MCF 10A (cell line): ENCODE measurements at regions not wholly inside any gene's neighbourhood (a gene's known extent, or its start where the extent isn't known, plus 50 kb on each side); places are given as distances from the start of the nearest gene placed in this dataset.
A peak's percentile ranks its signal among the peaks of the same experiment; 100 is the strongest.

Experiments used
- BruUV-seq: library from RNA; stranded (reverse); fragments of 400-500 nt; replicated peaks from 2 replicates; lab custom pipeline; 2021; lab: Mats Ljungman, UMichigan
- CTCF ChIA-PET: fragments of 300-600 bp; sonication (Branson Sonifier 250); formaldehyde crosslinking; extraction: SDS; loops from one replicate; lab custom pipeline; 2021; ENCODE audit warnings: antibody characterized with exemption, inconsistent platforms; lab: Yijun Ruan, JAX
- POLR2A ChIA-PET: fragments of 300-600, 350-650 bp; sonication (Branson Sonifier 250); formaldehyde crosslinking; extraction: SDS; loops from one replicate; lab custom pipeline; 2020; ENCODE audit warnings: antibody characterized with exemption, inconsistent platforms; lab: Yijun Ruan, JAX
- DNase-seq: peaks from one replicate; pipeline ENCODE4 v3.0.0-alpha.2; 2018; ENCODE audit not compliant: unreplicated experiment
- H3K27ac Mint-ChIP-seq: one replicate; pipeline ENCODE4 v1.8.0; 2022; ENCODE audit warnings: mild to moderate bottlenecking, low read depth, mixed read lengths; ENCODE audit not compliant: unreplicated experiment
- H3K27me3 Mint-ChIP-seq: one replicate; pipeline ENCODE4 v1.8.0; 2022; ENCODE audit warnings: mixed read lengths; ENCODE audit not compliant: insufficient read depth, unreplicated experiment
- H3K36me3 Mint-ChIP-seq: one replicate; pipeline ENCODE4 v1.8.0; 2022; ENCODE audit warnings: mild to moderate bottlenecking, moderate library complexity, mixed read lengths; ENCODE audit not compliant: insufficient read depth, unreplicated experiment
- H3K4me1 Mint-ChIP-seq: one replicate; pipeline ENCODE4 v1.8.0; 2022; ENCODE audit warnings: mixed read lengths; ENCODE audit not compliant: insufficient read depth, unreplicated experiment
- H3K4me3 Mint-ChIP-seq: one replicate; pipeline ENCODE4 v1.8.0; 2022; ENCODE audit warnings: mild to moderate bottlenecking, moderate library complexity, mixed read lengths; ENCODE audit not compliant: unreplicated experiment
- H3K9me3 Mint-ChIP-seq: one replicate; pipeline ENCODE4 v1.8.0; 2022; ENCODE audit warnings: mixed read lengths; ENCODE audit not compliant: unreplicated experiment
- CTCF ChIP-seq: fragments of 200-600 bp; IDR thresholded peaks from one replicate; pipeline ENCODE4 v1.8.0; 2022; ENCODE audit warnings: antibody characterized with exemption, mild to moderate bottlenecking; ENCODE audit not compliant: unreplicated experiment
- intact Hi-C: fragments of 100-400 bp; cut with micrococcal nuclease; formaldehyde crosslinking; loops from 2 replicates; pipeline ENCODE4 v1.14.1; 2022

- TF ChIP-seq CTCF = peak; percentile 76
- peak; percentile 61 for DNase-seq
- H3K4me3 Mint-ChIP-seq = no peak overlapping the region
- intact Hi-C loops = loop anchor here (1.0 to 2.0 kb wide), 2 partner anchors 85 to 210 kb away; no protein-coding TSS in a partner anchor
- CTCF ChIA-PET = interaction anchor here (0.6 to 10.3 kb wide), 30 partner anchors 10 to 448 kb away, joined by 3 to 304 read pairs (median 3); no protein-coding TSS in a partner anchor
- H3K4me1 Mint-ChIP-seq = peaks cover 6% of the 10 kb centered on the region
- no peaks in the 10 kb centered on the region for H3K9me3 Mint-ChIP-seq
- no peaks in the 10 kb centered on the region for H3K36me3 Mint-ChIP-seq
- no peaks in the 10 kb centered on the region for H3K27me3 Mint-ChIP-seq
- no peak overlapping the region for H3K27ac Mint-ChIP-seq
- POLR2A ChIA-PET = interaction anchor here (1.0 kb wide), 1 partner anchor 199 kb away, joined by 3 read pairs; no protein-coding TSS in a partner anchor
- BruUV-seq = no TSS peak
Measured at GRCh38 chr10:23525406-23525805, 86.5 kb downstream of the OTUD1 start.

- no peak overlapping the region for H3K27ac Mint-ChIP-seq
- H3K27me3 Mint-ChIP-seq = no peaks in the 10 kb centered on the region
- peaks cover 7% of the 10 kb centered on the region for H3K4me1 Mint-ChIP-seq
- no TSS peak for BruUV-seq
- no peaks in the 10 kb centered on the region for H3K9me3 Mint-ChIP-seq
- no peaks in the 10 kb centered on the region for H3K36me3 Mint-ChIP-seq
- ChIA-PET POLR2A (interaction anchor here (0.6 to 2.5 kb wide), 5 partner anchors 12 to 213 kb away, joined by 3 to 10 read pairs (median 5); no protein-coding TSS in a partner anchor), CTCF (interaction anchor here (0.6 to 10.3 kb wide), 31 partner anchors 7 to 991 kb away, joined by 3 to 304 read pairs (median 4); partner anchors contain the start of gene C10orf67)
- DNase-seq = no peak
- intact Hi-C loops = no loop called here
- H3K4me3 Mint-ChIP-seq = no peak overlapping the region
- no peak for TF ChIP-seq CTCF
Measured at GRCh38 chr10:23528419-23528818, 89.5 kb downstream of the OTUD1 start.

- no peaks in the 10 kb centered on the region for H3K27me3 Mint-ChIP-seq
- CTCF ChIA-PET = interaction anchor here (0.6 to 10.3 kb wide), 30 partner anchors 8 to 486 kb away, joined by 3 to 304 read pairs (median 4); partner anchors contain the start of gene C10orf67
- intact Hi-C loops = loop anchor here (2.0 kb wide), 1 partner anchor 371 kb away; no protein-coding TSS in a partner anchor
- no peak overlapping the region for H3K27ac Mint-ChIP-seq
- no peaks in the 10 kb centered on the region for H3K36me3 Mint-ChIP-seq
- no peak for TF ChIP-seq CTCF
- DNase-seq = no peak
- H3K9me3 Mint-ChIP-seq = no peaks in the 10 kb centered on the region
- H3K4me1 Mint-ChIP-seq = peaks cover 7% of the 10 kb centered on the region
- no TSS peak for BruUV-seq
- POLR2A ChIA-PET = interaction anchor here (0.5 to 2.5 kb wide), 7 partner anchors 39 to 256 kb away, joined by 3 to 10 read pairs (median 3); no protein-coding TSS in a partner anchor
- H3K4me3 Mint-ChIP-seq = no peak overlapping the region
Measured at GRCh38 chr10:23529625-23530024, 90.8 kb downstream of the OTUD1 start.

- TF ChIP-seq CTCF = peak; percentile 35
- Mint-ChIP-seq H3K9me3 (no peaks in the 10 kb centered on the region), H3K27me3 (no peaks in the 10 kb centered on the region), H3K4me1 (peaks cover 7% of the 10 kb centered on the region), H3K27ac (no peak overlapping the region), H3K36me3 (no peaks in the 10 kb centered on the region), H3K4me3 (no peak overlapping the region)
- no TSS peak for BruUV-seq
- intact Hi-C loops = loop anchor here (2.0 kb wide), 1 partner anchor 371 kb away; no protein-coding TSS in a partner anchor
- ChIA-PET CTCF (interaction anchor here (0.6 to 10.3 kb wide), 27 partner anchors 9 to 960 kb away, joined by 3 to 304 read pairs (median 5); no protein-coding TSS in a partner anchor), POLR2A (interaction anchor here (0.5 to 2.5 kb wide), 6 partner anchors 40 to 245 kb away, joined by 3 to 10 read pairs (median 3); no protein-coding TSS in a partner anchor)
- DNase-seq = no peak
Measured at GRCh38 chr10:23530079-23530478, 91.2 kb downstream of the OTUD1 start.
